Spleen (tissue), 11 donors: ENCODE measurements at regions not wholly inside any gene's neighbourhood (a gene's known extent, or its start where the extent isn't known, plus 50 kb on each side); places are given as distances from the start of the nearest gene placed in this dataset.

ENCODE experiments used
- DNase-seq: peaks from one replicate; pipeline ENCODE4 v3.0.0-alpha.2; 2020
- H3K27ac ChIP-seq, 8 donors: fragments of 200-600 bp; sonication (generic) in 7 of 8; 1 replicate in 4 of 8; 2 replicates in 4 of 8; pipeline versions ENCODE4 v1.5.0 to v1.8.0; 2016 to 2021; ENCODE audit warnings: inconsistent platforms in 4 of 8, mild to moderate bottlenecking in 4 of 8, moderate library complexity in 1 of 8
- H3K27me3 ChIP-seq, 7 donors: fragments of 200-600 bp; sonication (generic) in 6 of 7; replicated peaks in 1 of 7; 1 replicate in 4 of 7; 2 replicates in 3 of 7; pipeline versions ENCODE4 v1.5.0 to v1.8.0; 2016 to 2021; ENCODE audit warnings: inconsistent platforms in 3 of 7, mild to moderate bottlenecking in 1 of 7
- H3K36me3 ChIP-seq, 6 donors: fragments of 200-600 bp; sonication (generic) in 5 of 6; 1 replicate in 4 of 6; 2 replicates in 2 of 6; pipeline versions ENCODE4 v1.5.0 to v1.8.0; 2016 to 2021; ENCODE audit warnings: inconsistent platforms in 2 of 6
- H3K4me1 ChIP-seq, 6 donors: fragments of 200-600 bp; sonication (generic) in 5 of 6; 1 replicate in 3 of 6; 2 replicates in 3 of 6; pipeline versions ENCODE4 v1.5.0 to v1.8.0; 2016 to 2021; ENCODE audit warnings: inconsistent platforms in 3 of 6
- H3K4me3 ChIP-seq, 8 donors: fragments of 200-600 bp; sonication (generic) in 7 of 8; 1 replicate in 4 of 8; 2 replicates in 4 of 8; pipeline versions ENCODE4 v1.5.0 to v1.8.0; 2016 to 2021; ENCODE audit warnings: inconsistent platforms in 4 of 8, mild to moderate bottlenecking in 4 of 8, moderate library complexity in 2 of 8
- H3K9me3 ChIP-seq, 8 donors: fragments of 200-600 bp; sonication (generic) in 7 of 8; 1 replicate in 4 of 8; 2 replicates in 4 of 8; pipeline versions ENCODE4 v1.5.0 to v1.8.0; 2016 to 2021; ENCODE audit warnings: inconsistent platforms in 4 of 8
- CTCF ChIP-seq, 11 experiments: fragments of 200-600 bp in 7 of 11; fragments of 450-650 bp in 4 of 11; sonication (generic) in 4 of 11; IDR thresholded peaks in 8 of 11; conservative IDR thresholded peaks in 3 of 11; 1 replicate in 7 of 11; 2 replicates in 4 of 11; pipeline versions ENCODE4 v1.4.0 to v1.8.0; 2016 to 2021; ENCODE audit warnings: antibody characterized with exemption in 11 of 11, inconsistent platforms in 4 of 11, mild to moderate bottlenecking in 1 of 11
- POLR2A ChIP-seq, 3 donors: fragments of 450-650 bp; IDR thresholded peaks; one replicate each; pipeline ENCODE4 v1.5.1; 2017; ENCODE audit warnings: antibody characterized with exemption in 3 of 3, mild to moderate bottlenecking in 1 of 3
- POLR2AphosphoS5 ChIP-seq, 3 donors: sonication (generic); formaldehyde crosslinking; IDR thresholded peaks; one replicate each; pipeline ENCODE4 v1.5.1; 2017; ENCODE audit warnings: antibody characterized with exemption in 3 of 3
- WGBS, 5 donors: extraction: QIAGEN DNeasy Blood & Tissue Kit in 3 of 5; methylation state at CpG; one replicate each; pipeline versions ENCODE4 v1.1.5 to v1.1.7; 2013 to 2018; 5-methylcytosine and 5-hydroxymethylcytosine counted together
- intact Hi-C: fragments of 100-400 bp; cut with DNase I; formaldehyde crosslinking; loops from one replicate; pipeline ENCODE4 v1.15.0; 2023; ENCODE audit warnings: low total_unique reads
- donor health status: healthy with polysubstance abuse.
- donor health status: DM: no; HTN: no; CAD: no; lungs with moderate emphysema.
- donor health status: DM: no; HTN: no; CAD: no.
- donor health status: Bipolar disorder and iron deficiency.
- donor health status: healthy.
- donor health status: DM: no; HTN: no; CAD: no.
- donor health status: DM: yes; HTN: yes; CAD: no.

- TF ChIP-seq POLR2A (IDR thresholded peaks at IDR 0.05) (no peak), POLR2AphosphoS5 (IDR thresholded peaks at IDR 0.05) (no peak), CTCF (IDR thresholded peaks at IDR 0.05 in 8 of 11, conservative IDR thresholded peaks at IDR 0.05 in 3 of 11) (no peak)
- WGBS, 5 donors = 87 to 96% (median 95%) methylated on average over 10 to 11 of the region's 11 CpGs
- no peaks in the 10 kb centered on the region for H3K36me3 ChIP-seq
- no peaks in the 10 kb centered on the region for H3K27me3 ChIP-seq
- peak; percentile 37 for DNase-seq
- H3K9me3 ChIP-seq = peaks cover 0 to 8% (median 0%) of the 10 kb centered on the region in 8 donors
- peaks cover 5 to 36% (median 13%) of the 10 kb centered on the region in 6 donors for H3K4me1 ChIP-seq
- intact Hi-C loops = no loop called here
- H3K4me3 ChIP-seq = no peak overlapping the region
- H3K27ac ChIP-seq = no peak overlapping the region
These were observed 136.4 kb downstream of the OAT start for GRCh38 chr10:124282326-124282725.

GRCh38 chr10:124281666-124282065, 137.1 kb downstream of the OAT start:
- Histone ChIP-seq H3K9me3 (peaks cover 0 to 8% (median 0%) of the 10 kb centered on the region in 8 donors), H3K27me3 (no peaks in the 10 kb centered on the region), H3K4me1 (peaks cover 5 to 36% (median 13%) of the 10 kb centered on the region in 6 donors), H3K4me3 (no peak overlapping the region), H3K36me3 (no peaks in the 10 kb centered on the region), H3K27ac (no peak overlapping the region)
- 83 to 96% (median 95%) methylated on average over 10 of the region's 10 CpGs for WGBS, 5 donors
- intact Hi-C loops = no loop called here
- TF ChIP-seq POLR2A (IDR thresholded peaks at IDR 0.05) (no peak), CTCF (IDR thresholded peaks at IDR 0.05 in 8 of 11, conservative IDR thresholded peaks at IDR 0.05 in 3 of 11) (no peak)
- DNase-seq = peak; percentile 61

GRCh38 chr10:124280916-124281315, 137.8 kb downstream of the OAT start:
- intact Hi-C loops = no loop called here
- peaks cover 3 to 31% (median 8%) of the 10 kb centered on the region in 6 donors for H3K4me1 ChIP-seq
- 57 to 71% (median 63%) methylated on average over 3 to 5 of the region's 5 CpGs for WGBS, 5 donors
- DNase-seq = peak; percentile 75
- H3K36me3 ChIP-seq = no peaks in the 10 kb centered on the region
- H3K27ac ChIP-seq = peak overlapping the region in 3 of 8 donors; percentile 31 to 67 (median 52)
- peaks cover 0 to 8% (median 0%) of the 10 kb centered on the region in 8 donors for H3K9me3 ChIP-seq
- TF ChIP-seq POLR2AphosphoS5 (IDR thresholded peaks at IDR 0.05) = peak in 2 of 3 donors; percentile 19 to 31
- no peak for TF ChIP-seq POLR2A (IDR thresholded peaks at IDR 0.05)
- TF ChIP-seq CTCF (IDR thresholded peaks at IDR 0.05 in 8 of 11, conservative IDR thresholded peaks at IDR 0.05 in 3 of 11) = no peak
- H3K4me3 ChIP-seq = no peak overlapping the region
- no peaks in the 10 kb centered on the region for H3K27me3 ChIP-seq

- peak; percentile 62 for DNase-seq
- intact Hi-C loops = no loop called here
- Histone ChIP-seq H3K4me3 (no peak overlapping the region), H3K27me3 (no peaks in the 10 kb centered on the region), H3K4me1 (peaks cover 0 to 21% (median 0%) of the 10 kb centered on the region in 6 donors), H3K36me3 (no peaks in the 10 kb centered on the region), H3K9me3 (peaks cover 0 to 8% (median 0%) of the 10 kb centered on the region in 8 donors), H3K27ac (peak overlapping the region in 4 of 8 donors; percentile 31 to 67 (median 52))
- no peak for TF ChIP-seq CTCF (IDR thresholded peaks at IDR 0.05 in 8 of 11, conservative IDR thresholded peaks at IDR 0.05 in 3 of 11)
- peak in 1 of 3 donors; percentile 37 for TF ChIP-seq POLR2AphosphoS5 (IDR thresholded peaks at IDR 0.05)
- no peak for TF ChIP-seq POLR2A (IDR thresholded peaks at IDR 0.05)
- 47 to 84% (median 56%) methylated on average over 8 of the region's 8 CpGs for WGBS, 5 donors
These were observed 138.8 kb downstream of the OAT start for GRCh38 chr10:124279882-124280281.
